HG03064 (cell line): ENCODE measurements at regions not wholly inside any gene's neighbourhood (a gene's known extent, or its start where the extent isn't known, plus 50 kb on each side); places are given as distances from the start of the nearest gene placed in this dataset.

Experiments used
- ATAC-seq: cut with Tn5 transposase; IDR thresholded peaks from one replicate; pipeline ENCODE4 v1.9.1; 2021; ENCODE audit warnings: low read depth; ENCODE audit not compliant: unreplicated experiment

- ATAC-seq = no peak
These were observed 877.3 kb upstream of the MAP3K7 start for GRCh38 chr6:91464201-91464600.

- no peak for ATAC-seq
These were observed 875.4 kb upstream of the MAP3K7 start for GRCh38 chr6:91462241-91462640.

- no peak for ATAC-seq
These were observed 866.5 kb upstream of the MAP3K7 start for GRCh38 chr6:91453224-91453878.

GRCh38 chr6:91449539-91449938 is 862.7 kb upstream of the MAP3K7 start:
- ATAC-seq = no peak

- ATAC-seq = no peak
These were observed 860.8 kb upstream of the MAP3K7 start for GRCh38 chr6:91447530-91448254.

GRCh38 chr6:91447081-91447480 is 860.2 kb upstream of the MAP3K7 start:
- no peak for ATAC-seq

- ATAC-seq = no peak
These were observed 856.5 kb upstream of the MAP3K7 start for GRCh38 chr6:91443405-91443804.

GRCh38 chr6:91442342-91442741 is 855.5 kb upstream of the MAP3K7 start:
- no peak for ATAC-seq

GRCh38 chr6:91438570-91438969 is 851.7 kb upstream of the MAP3K7 start:
- no peak for ATAC-seq

- no peak for ATAC-seq
These were observed 850.5 kb upstream of the MAP3K7 start for GRCh38 chr6:91437315-91437729.

- no peak for ATAC-seq
These were observed 849.6 kb upstream of the MAP3K7 start for GRCh38 chr6:91436448-91436847.

- ATAC-seq = no peak
These were observed 848.8 kb upstream of the MAP3K7 start for GRCh38 chr6:91435630-91436029.

- ATAC-seq = no peak
These were observed 847.7 kb upstream of the MAP3K7 start for GRCh38 chr6:91434576-91434975.

GRCh38 chr6:91433660-91434534 is 847.0 kb upstream of the MAP3K7 start:
- no peak for ATAC-seq

- no peak for ATAC-seq
These were observed 842.2 kb upstream of the MAP3K7 start for GRCh38 chr6:91428953-91429560.

GRCh38 chr6:91428296-91428695 is 841.4 kb upstream of the MAP3K7 start:
- no peak for ATAC-seq

GRCh38 chr6:91420243-91420642 is 833.4 kb upstream of the MAP3K7 start:
- ATAC-seq = no peak

- ATAC-seq = no peak
These were observed 828.2 kb upstream of the MAP3K7 start for GRCh38 chr6:91415031-91415605.

GRCh38 chr6:91412532-91412931 is 825.7 kb upstream of the MAP3K7 start:
- ATAC-seq = no peak

- ATAC-seq = no peak
These were observed 820.8 kb upstream of the MAP3K7 start for GRCh38 chr6:91407706-91408105.

- ATAC-seq = no peak
These were observed 806.1 kb upstream of the MAP3K7 start for GRCh38 chr6:91392951-91393350.
